ENCODE measurements at regions not wholly inside any gene's neighbourhood (a gene's known extent, or its start where the extent isn't known, plus 50 kb on each side); places are given as distances from the start of the nearest gene placed in this dataset.
A peak's percentile ranks its signal among the peaks of the same experiment; 100 is the strongest.

- TF ChIP-seq POLR2A (IDR thresholded peaks at IDR 0.05) (no peak), CTCF (IDR thresholded peaks at IDR 0.05) (peak in 1 of 4 donors; percentile 11)
Measured at GRCh38 chr2:128466376-128466775, 147.7 kb upstream of the HS6ST1 start.

Data from right lobe of liver (tissue), 4 donors.